HS-5 (cell line): ENCODE measurements at regions not wholly inside any gene's neighbourhood (a gene's known extent, or its start where the extent isn't known, plus 50 kb on each side); places are given as distances from the start of the nearest gene placed in this dataset.

Experiments used
- DNase-seq: peaks from one replicate; pipeline ENCODE4 v3.0.0-alpha.2; 2012; ENCODE audit warnings: low read depth

DNA sequence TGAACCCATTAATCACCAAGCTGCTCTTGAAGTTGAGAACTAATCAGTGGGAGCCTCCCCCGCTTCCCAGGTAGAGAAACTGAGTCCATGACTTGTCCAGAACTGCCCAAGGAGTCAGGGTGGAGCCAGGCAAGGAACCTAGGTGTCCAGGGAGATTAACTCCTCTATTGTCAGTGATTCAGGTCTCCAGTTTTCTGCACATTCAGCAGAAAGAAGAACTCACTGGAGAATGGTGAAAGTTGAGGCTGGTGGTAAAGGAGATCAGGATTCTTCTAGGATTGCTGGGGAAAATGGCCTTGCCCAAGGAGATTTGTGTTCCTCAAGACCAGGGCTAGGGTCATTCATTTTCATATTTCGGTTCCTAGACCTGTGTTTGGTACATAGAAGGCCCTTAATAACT lies 87.2 kb upstream of the CISTR start:
- no peak for DNase-seq

DNA sequence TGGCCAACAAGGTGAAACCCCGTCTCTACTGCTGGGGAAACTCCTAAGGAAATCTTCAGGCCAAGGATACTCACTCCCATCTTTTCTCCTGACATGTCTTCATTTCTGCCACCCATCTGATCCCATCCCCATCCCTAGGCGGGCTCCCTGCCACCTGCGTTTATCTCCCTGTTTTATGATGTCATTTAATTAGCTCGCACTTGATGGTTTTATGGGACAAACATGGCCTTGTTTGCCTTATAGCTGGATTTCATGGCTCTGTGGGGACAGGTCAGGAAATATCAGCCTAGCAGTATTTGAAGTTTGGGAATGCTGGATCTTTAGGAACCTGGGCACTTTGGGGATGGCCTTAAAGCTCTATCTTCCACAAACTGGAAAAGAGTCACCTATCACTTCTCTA lies 88.5 kb upstream of the CISTR start:
- no peak for DNase-seq

DNA sequence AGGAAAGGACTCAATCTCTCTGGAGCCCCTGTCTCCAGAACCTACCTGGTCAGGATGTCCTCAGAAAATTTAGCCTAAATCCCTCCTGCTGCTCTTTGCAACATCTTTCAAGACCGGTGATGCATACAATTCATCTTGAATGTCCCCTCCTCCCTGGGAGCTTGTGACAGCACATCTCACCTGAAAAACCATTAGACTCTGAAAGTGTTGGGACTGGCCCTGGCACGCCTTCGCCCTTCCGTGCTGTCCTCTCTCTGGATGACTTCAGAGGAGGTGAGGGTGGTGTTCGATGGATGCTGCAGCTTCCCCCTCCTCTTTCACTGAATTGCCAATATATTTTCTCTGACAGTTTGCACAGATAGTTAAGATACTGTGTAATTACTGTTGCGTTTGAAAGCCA lies 90.9 kb upstream of the CISTR start:
- no peak for DNase-seq

DNA sequence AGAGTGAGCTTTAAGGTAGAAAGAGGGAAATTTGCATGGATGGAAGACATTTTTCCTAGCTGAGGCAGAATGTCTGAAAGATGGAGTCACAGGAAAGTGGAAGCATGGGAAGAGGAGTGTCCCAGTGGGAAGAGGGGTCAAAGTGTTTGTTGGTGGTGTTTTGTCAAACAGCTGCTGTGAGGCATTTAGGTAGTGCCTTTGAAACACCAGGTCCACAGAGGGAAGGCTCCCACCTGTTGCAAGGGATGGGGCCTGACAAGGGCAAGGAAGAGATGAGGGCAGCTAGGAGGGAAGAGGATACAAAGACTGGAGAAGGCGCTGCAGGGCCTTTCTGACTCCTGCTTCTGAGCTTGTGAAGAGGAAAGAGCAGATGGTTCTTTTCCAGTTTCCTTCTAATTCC lies 91.8 kb upstream of the CISTR start:
- no peak for DNase-seq

DNA sequence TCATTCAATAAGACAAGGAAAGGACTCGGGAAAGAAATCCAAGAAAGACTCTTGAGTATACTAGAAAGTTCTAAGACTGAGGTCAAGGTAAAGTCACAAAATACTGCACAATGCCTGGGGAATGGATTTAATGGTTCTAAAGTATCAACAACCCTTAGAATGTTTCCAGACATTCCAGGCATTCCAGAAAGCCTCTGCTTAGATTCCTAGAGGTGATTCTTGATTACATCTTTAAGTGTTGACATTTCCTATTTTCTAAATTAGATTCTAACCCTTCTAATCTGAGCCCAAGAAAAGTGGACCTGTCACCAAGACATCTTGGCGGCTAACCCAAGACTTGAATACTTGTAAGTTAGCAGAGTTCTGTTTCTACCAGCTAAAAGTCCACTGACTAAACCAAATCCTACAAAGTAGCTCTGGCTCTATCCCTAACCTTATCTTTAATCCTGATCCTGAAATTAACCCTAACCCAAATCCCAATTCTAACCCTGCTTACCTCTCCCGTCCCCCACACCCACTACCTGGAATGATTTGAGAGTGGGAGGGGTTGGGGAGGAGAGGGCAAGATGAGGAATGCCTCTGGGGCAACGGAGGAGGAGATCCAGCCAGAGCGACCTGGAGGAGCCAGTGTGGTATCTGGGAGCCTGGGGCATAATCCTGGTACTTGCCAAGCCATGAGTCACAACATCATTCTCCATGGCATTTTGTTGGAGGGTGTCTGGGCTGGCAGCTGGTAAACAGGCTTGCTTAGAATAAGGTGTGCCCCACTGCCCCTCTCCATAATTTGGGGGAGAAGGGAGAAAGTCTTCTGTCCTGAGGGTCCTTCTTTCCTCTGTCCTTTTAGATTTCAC lies 93.4 kb upstream of the HOXC13 start:
- peak; percentile 38 for DNase-seq

DNA sequence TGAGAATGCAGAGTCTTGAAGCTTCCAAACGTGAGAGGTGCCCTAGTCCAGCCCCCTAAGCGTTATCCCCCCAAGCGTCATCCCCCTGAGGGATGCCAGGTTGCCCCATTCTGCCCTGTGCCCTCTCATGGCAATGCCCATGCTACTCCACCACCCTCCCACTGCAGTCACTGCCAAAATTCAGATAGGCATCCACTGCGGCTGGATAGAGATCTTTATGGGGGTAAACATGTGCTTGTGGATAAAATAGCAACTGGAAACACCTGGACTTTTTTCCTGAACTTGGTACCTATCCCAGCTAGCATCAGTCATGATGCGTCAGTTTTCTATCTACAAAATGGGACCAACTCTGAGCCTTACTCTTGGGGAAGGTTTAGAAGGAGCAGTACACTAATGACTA lies 92.7 kb upstream of the HOXC13 start:
- DNase-seq = no peak

DNA sequence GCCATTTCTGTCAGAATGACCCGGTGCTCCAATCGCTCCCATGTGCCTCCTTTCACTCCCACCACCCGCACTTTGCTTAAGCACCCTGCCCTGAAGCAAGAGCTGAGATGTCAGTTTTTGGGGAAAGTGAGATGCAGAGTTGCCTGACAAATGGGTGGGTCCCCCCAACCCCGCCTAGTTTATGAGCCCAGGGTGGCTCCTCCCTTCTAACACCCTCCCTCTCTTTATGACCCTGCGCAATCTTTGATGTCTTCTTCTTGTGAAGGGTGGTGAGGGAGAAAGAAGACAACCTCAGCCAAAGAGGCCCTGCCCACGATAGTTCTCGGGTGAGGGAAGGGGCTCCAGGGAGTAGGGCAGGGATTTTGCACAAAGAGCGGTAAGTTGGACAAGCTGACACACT lies 89.5 kb upstream of the HOXC13 start:
- no peak for DNase-seq

DNA sequence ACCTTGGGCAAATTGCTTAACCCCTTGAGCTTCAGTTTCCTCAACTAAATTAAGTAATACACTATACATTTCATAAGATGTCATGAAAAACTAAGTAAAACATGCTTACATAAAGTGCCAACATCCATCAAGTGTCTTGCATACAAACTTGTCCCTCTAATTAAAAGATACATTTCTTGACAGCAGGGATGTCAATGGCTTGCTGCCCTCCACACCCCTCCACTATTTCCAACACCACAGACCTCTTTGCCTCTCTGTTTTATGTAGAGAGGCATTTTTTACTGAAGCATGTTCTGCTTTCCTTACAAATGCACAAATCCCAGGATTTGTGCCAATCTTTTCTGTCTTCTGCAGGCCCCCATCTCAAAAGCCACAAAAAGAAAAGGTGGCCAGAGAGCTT lies 89.0 kb upstream of the HOXC13 start:
- no peak for DNase-seq

DNA sequence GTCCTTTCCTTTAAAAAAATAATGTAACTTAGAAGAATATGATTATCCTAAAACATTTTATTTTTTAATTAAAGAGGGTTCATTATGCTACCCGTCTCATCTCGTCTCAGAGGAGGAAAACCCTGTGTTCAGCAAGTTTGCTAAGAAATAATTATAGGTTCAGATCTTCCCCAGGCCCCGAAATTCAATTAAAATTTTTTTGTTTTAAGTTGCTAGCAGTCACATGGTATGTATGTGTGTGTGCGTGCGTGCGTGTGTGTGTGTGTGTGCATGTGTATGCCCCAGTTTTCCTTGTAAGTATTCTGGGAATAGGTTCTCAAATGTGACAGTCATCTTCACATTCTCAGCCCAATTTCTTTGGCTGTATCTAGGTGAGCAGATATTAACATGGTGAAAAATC lies 86.6 kb upstream of the HOXC13 start:
- DNase-seq = no peak

DNA sequence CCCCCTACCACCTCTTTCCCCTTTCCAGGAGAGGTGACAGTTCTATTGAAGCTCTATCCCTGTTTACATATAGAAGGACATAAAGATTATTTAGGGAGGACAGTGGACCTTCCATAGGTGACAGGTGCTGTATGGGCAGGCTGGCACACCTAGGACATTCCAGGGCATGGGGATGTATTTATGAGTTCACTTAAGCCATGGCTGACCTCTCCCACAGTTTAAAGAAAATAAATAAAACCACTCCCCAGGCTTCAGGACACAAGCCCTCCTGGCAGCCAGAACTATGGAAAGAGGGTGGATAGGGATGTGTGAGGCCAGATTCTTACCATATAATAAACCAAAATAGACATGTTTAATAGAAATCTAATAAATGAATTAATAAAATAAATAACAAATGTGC lies 85.6 kb upstream of the HOXC13 start:
- DNase-seq = no peak

DNA sequence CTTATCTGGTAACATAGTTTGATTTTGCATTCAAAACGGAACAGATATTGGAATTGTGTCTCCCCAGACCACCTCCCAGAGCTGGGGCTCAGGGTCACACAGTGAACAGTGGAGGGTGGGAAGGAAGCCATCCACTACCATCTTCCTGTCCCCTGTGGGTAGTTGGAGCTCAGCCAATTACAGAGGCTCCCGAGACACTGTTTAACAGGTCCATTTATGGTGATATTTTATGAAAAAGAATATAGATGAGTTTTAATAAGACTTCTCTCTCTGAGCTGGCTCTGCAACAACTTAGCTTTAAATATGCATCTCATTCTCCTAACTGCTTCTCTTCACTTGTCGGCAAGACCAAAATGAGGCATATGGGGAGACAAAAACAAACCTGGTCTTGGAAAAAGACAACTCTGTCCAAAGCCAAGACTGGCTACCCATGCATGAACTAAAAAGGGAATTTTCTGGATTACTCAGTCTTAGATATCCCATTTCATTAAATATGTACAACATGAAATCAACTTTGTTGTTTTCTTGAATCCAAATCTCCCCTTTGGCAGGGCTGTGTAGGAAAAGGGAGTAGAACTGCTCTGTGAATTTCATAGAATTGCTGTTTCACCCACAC lies 83.8 kb upstream of the HOXC13 start:
- DNase-seq = no peak

DNA sequence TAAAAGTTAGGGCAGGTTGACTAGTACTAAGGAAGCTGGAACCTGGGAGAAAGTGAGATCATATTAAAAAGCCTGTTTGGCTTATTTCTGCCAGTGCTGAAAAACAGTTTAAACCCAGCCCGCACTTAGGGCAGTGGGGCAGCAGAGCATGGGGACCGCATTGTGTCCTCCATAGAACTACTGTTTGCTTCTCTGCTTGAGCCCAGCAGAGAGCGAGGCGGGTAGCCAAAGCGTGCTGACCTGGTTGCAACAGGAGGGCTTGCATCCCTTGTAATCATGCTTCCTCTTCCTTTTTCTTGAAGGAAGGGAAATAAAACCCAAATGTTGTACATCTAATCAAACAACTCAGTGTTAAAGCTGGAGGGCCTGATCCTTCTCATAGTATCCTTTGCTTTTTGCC lies 82.5 kb upstream of the HOXC13 start:
- no peak for DNase-seq

DNA sequence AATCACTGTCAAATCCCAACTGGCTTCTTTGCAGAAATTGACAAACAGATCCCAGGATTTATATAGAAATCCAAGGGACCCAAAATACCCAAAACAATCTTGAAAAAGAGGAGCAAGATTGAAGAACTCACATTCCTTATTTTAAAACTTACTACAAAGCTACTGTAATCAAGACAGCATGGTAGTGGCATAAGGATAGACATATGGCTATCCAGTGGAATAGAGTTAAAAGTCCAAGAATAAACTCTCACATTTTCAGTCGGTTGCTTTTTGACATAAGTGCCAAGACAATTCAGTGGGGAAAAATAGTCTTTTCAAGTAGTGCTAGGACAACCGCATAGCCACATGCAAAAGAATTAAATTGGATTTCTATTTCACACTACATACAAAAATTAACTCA lies 81.0 kb upstream of the HOXC13 start:
- DNase-seq = no peak

DNA sequence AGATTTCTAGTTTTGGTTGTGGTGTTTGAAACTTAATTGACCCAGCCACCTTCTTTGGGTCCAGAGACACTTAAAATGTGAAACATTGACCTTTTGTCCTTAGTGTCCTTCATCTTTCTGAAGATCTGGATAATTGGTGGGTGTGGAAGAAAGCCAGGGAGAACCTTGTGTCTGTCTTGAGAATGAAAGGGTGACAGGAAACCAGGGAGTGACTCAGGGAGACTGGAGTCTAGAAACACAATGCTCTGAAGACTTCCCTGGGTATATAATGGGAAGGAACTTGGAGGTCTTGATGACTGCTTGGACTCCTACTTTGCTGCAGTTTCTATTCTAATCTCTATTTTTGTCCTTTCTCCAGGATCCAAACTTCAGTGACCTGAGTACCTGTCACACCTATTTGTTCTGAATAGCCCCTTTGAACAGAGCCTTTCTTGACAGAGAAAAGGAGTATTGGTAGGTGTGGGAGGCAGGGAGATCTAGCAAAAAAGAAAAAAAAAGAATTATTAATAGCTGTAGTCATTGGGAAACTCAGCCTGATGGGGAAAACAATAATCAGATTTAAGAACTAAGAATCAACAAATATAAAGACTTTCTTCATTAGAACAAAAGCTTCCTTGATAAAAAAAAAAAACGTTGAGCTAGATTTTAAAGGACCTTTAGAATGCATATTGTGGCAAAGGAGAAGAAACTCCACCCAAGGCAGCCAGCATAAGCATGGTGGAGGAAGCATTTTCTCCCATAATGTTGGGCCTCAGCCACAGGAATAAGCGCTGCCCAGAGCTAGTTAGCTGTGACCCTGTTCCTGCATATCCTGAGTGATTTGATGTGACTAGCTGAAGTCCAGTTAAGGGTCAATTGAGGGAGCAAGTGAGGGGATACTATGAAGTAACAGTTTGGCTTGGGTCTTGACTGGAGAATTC lies 77.9 kb upstream of the HOXC13 start:
- DNase-seq = no peak

DNA sequence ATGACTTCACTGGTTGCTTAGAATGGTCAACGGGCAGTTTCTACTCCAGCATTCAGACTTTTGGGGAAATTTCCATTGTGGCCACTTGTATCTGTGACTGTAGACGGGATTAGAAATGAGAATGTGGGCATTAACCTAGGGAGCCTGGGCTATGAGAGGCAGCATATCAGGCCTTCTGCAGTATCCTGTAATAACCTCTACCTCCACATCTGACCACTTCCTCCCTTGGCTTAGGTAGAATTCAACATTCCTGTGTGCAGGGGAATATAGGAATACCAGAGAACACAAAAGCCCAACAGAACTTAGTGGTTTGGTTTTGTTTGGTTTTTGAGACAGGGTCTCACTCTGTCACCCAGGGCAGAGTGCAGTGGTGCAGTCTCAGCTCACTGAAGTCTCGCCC lies 76.4 kb upstream of the HOXC13 start:
- DNase-seq = no peak

DNA sequence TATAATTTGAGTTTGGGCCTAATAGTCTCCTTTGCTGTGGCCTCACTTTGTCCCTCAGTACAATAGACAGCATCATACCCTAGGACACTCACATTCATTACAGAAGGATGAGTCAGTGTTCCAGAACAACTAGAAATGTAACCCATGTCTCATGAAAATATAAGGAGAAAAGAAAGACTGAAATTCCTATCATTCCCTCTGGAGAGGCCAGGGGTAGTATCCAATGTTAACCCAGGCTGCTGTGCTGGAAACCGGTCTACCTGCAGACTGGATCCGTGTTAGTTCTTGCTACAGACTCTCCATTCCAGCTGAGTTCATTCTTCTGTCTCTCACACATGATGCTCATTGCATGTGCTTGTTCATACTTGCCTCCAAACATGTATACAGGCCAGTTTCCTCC lies 75.8 kb upstream of the HOXC13 start:
- peak; percentile 15 for DNase-seq

DNA sequence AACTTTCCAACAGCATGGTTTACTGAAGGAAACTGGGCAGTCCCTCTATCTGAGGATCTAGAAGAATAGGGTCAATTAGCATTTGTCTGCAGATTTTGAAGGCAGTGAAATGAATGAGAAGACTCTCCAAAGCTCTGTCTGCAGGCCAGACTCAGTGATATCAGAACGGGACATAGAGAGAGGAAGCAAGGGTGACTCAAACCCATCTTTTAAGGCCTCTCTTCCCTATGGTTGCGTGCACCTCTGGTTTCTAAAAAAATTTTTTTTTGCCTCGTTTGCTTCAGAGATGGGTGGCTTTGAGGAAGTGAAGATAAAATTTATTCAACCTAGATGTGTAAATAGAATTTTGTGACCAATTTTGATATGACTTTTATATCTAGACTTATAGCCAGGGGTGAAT lies 71.9 kb upstream of the HOXC13 start:
- DNase-seq = no peak

DNA sequence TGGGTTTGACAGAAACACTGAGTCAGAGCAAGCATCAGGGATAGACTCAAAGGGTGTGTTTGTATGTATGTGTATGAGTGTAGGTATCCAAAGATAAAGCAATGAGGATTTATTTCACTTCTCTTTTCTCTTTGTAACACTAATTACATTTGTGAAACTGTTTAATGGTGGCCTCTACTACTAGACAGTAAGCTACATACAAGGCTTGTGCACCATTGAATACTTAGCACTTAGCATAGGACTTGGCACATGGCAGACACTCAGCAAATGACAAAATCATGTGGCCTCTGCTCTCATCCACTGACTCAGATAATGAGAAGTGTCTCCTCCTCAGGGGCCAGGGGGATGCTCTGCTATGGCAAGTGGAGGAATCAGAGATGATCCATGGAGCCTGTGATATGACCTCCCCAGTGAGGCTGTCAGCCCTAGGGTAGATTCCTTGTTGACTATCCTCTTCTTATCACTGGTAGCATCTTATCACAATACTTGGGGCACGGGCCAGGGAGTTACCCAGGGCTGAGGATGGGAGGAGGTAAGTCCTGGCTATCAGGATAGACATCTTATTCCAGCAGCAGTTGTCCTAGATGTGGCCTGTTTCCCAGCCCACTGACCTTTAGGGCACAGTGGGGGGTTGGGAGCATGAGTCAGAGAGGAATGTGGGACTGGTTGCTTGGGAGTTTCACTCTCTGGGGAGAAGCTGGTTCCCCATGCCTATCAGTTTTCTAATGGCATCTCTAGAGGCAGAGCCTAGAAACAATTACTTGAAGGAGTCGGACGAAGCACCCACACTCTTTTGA lies 71.2 kb upstream of the HOXC13 start:
- DNase-seq = peak; percentile 23

DNA sequence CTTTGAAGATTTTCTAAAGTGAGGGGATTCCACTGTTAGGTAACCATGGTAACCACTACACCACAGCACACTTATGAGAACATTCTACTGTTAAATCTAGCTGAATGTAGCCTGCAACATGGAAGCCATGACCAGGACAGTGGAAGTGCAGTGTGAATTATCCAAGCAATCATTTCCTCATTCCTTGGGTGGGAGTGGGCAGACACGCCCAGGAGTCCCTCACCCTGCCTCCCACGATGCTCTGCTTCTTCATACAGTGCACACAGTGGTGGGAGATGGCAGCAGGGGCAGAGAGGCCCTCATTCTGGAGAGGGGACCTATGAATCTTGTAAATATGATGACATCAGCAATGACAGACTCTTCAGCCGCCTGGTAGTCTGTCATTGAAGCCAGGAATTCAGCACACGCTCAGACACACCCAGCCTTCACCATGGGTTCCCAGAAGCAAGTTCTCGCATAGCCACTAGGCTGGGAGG lies 70.1 kb upstream of the HOXC13 start:
- no peak for DNase-seq

DNA sequence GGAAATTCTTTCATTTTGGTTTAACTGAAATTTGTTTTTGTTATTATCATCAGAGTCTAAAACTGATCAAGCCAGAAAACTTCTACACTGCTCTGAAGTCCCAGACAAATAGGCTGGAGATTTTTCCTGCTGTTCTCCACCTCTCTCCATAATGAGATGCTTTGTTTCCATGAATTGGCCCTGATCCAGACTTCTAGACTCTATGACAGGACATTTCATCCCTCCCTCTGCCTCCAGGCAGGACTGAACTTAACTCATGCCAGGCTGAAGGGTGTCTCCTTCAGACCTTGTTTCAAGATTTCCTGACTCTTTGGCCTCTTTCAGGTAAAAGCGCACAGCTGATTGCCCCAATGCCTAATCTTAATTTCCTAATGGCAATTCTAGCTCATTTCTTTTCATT lies 69.1 kb upstream of the HOXC13 start:
- DNase-seq = no peak

DNA sequence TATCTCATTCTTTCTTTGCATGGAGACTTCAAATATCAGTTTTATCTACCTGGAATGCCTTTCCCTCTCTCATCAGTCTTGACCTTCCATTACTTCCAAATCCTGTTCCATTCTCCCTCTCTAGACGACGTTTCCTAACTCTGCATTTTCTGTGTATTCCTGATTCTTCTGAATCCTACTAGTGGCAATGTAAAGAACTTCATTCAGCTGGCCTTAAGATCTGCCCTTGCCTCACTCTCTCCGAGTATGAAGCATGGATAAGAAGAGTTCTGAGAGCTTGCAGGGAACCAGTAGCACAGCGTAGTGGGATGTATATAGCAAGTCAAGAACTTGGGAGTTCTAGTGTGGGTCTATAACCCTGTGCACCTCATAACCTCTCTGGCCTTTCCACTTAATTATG lies 68.5 kb upstream of the HOXC13 start:
- DNase-seq = no peak

DNA sequence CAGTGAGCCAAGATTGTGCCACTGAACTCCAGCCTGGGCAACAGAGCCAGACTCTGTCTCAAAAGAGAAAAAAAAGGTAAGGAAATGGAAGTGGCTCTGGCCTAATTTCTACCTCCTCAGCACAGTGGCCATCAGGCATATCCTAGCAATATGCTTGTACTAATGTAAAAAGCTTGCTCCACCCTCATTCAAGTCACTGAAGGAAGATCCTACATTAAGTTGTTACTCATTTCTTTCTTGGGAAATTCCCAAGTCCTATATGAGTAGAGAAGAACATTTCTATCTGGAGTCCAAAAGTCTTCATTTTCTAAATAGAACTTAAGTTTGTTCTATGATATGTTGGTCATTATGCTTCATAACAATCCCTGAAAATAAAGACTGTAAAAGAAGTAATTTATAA lies 67.3 kb upstream of the HOXC13 start:
- DNase-seq = no peak
